Stimulated activated CD8-positive, alpha-beta memory T cell treated with anti-CD3 and anti-CD28 coated beads, Interleukin-4, amount 100 ng/mL, for 48 hours (primary cell): ENCODE measurements at regions not wholly inside any gene's neighbourhood (a gene's known extent, or its start where the extent isn't known, plus 50 kb on each side); places are given as distances from the start of the nearest gene placed in this dataset.

Experiments used
- DNase-seq: peaks from one replicate; pipeline ENCODE4 v3.0.0-alpha.2; 2020

DNA sequence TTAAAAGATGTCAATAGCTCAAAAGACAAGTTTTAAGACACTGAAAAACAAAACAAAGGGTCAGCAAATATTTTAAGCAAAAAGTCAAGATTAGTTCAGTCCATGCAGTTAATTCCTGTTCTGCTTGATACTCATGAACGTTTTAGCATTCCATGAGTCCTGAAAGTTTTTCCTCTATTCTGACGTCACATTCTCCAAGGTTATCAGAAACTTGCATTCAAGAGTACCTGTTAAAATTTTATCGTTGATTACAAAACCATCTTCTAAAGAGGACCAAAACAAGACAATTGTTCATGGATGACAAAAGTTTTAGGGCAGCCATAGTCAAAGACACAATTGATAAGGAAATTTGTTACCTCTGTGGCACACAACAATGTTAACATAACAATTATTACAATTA, 52.5 kb upstream of the VOPP1 start:
- no peak for DNase-seq

DNA sequence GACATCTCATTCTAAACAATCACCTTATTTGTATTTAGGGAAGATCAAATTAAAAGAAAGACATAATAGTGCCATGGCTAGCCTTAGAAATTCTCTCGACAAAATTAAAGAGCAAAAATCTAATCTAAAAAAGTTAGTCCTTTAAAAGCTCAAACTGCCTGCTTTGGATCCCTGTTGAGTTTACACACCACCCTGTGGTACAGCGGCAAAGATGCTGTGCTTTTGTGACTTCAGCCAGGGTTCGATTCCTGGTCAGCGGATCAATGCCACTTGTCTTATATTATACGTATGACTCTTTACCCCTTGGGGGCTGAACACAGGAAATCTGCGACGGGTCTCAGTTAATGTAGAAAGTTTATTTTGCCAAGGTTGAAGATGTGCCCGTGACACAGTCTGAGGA, 51.3 kb upstream of the VOPP1 start:
- no peak for DNase-seq

GRCh38 chr7:55622241-55622640, 49.9 kb upstream of the VOPP1 start:
- no peak for DNase-seq
